ENCODE measurements at regions not wholly inside any gene's neighbourhood (a gene's known extent, or its start where the extent isn't known, plus 50 kb on each side); places are given as distances from the start of the nearest gene placed in this dataset.

DNA sequence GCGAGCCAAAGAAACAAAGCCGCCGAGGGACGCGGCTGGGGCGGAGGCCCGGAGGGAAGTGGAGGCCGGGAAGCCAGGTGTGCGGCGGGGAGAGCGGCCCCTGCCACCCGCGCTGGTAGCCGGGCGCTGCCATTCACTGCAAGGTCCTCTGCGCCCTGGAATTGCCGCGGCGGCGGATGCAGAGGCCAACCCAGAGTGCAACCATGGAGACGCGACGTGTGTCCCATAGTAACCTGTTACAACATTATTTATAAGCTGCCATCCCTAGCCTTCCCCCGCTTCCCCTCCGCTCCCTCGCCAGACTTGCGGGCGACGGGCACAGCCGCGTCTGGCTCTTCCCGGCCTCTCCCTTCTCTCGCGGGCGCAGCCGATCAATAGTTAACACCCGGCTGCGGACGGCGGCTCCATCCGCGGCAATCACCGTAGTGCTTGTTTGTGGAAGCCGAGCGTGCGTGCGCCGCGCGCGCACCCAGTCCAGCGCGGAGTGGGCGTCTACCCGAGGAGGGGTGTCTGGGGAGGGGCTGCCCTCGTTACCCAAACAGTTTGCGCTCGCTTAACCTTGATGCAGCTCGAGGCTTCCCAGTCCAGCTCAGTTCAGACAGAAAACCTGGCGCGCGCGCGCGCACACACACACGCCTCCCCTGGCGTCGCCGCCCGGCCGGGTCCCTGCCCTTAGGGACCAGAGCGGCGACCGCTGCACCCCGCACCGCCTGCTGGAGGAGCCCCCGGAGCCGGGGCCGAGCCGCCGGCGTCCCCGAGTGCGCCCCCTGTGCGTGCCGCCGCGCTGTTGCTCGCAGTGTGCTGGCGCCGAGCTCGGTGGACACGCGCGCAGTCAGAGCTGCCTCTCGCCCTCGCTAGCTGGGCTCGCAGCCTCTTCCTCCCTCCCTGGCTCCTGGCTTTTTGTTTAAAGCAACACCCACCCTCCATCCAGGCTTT, 165.4 kb upstream of the DPP6 start:
- TF ChIP-seq YY1 (IDR thresholded peaks at IDR 0.05; ENCODE audit: low read depth): no peak
- no peak for TF ChIP-seq REST (IDR thresholded peaks at IDR 0.05; ENCODE audit: low read depth)
- no peak for TF ChIP-seq EGR1 (IDR thresholded peaks at IDR 0.05)
- TF ChIP-seq USF1 (IDR thresholded peaks at IDR 0.05): no peak
- no peak for TF ChIP-seq TCF12 (IDR thresholded peaks at IDR 0.05; ENCODE audit: low read depth)
- no peak for TF ChIP-seq CREB1 (IDR thresholded peaks at IDR 0.05; ENCODE audit: low read depth)
- no peak for TF ChIP-seq NFIC (IDR thresholded peaks at IDR 0.05)
- no peak for TF ChIP-seq EP300 (IDR thresholded peaks at IDR 0.05; ENCODE audit: borderline replicate concordance)
- TF ChIP-seq, protein P1, sequence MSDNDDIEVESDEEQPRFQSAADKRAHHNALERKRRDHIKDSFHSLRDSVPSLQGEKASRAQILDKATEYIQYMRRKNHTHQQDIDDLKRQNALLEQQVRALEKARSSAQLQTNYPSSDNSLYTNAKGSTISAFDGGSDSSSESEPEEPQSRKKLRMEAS (IDR thresholded peaks at IDR 0.05): no peak
